K562 (cell line): ENCODE measurements at regions not wholly inside any gene's neighbourhood (a gene's known extent, or its start where the extent isn't known, plus 50 kb on each side); places are given as distances from the start of the nearest gene placed in this dataset.

Experiments
- ATAC-seq: fragments of 200-7000 bp; cut with Tn5 transposase; 3 replicates; pipeline ENCODE4 v1.9.1; 2020; ENCODE audit warnings: moderate library complexity
- BruUV-seq: library from RNA; stranded (reverse); fragments of 400-500 nt; replicated peaks from 2 replicates; lab custom pipeline; 2021; lab: Mats Ljungman, UMichigan
- CTCF ChIA-PET: fragments of 300-600 bp; formaldehyde crosslinking; extraction: SDS; loops from one replicate; lab custom pipeline; 2021; ENCODE audit warnings: low intra/inter-chr PET ratio; lab: Yijun Ruan, JAX
- POLR2A ChIA-PET: fragments of 300-600, 350-650 bp; sonication (Branson Sonifier 250); formaldehyde crosslinking; extraction: SDS; loops from one replicate; lab custom pipeline; 2021; ENCODE audit warnings: antibody characterized with exemption, inconsistent platforms; lab: Yijun Ruan, JAX
- DNase-seq, 4 experiments: peaks; one replicate each; pipeline versions ENCODE4 v3.0.0 to v3.0.0-alpha.2; 2011 to 2018; ENCODE audit warnings: low spot score in 3 of 4, mixed read lengths in 3 of 4; ENCODE audit errors: extremely low read depth in 1 of 4
- FAIRE-seq: peaks from 2 replicates; lab custom pipeline; 2011; peaks lifted over from hg19 to GRCh38; lab: Jason Lieb, UNC
- H2AFZ ChIP-seq: 2 replicates; pipeline ENCODE4 v1.6.0; 2011; ENCODE audit warnings: low read depth, low read length, control low read depth, inconsistent platforms
- H3K27ac ChIP-seq: fragments of 200-600 bp; 3 replicates; pipeline ENCODE4 v1.8.0; 2011; ENCODE audit warnings: low read depth, mild to moderate bottlenecking, control low read depth, inconsistent platforms, low read length, moderate library complexity, mixed read lengths; ENCODE audit errors: extremely low read depth
- H3K27me3 ChIP-seq, 2 experiments: fragments of 300-600 bp in 1 of 2; 2 replicates in 1 of 2; 3 replicates in 1 of 2; pipeline versions ENCODE4 v1.6.0 to v1.8.0; 2011; ENCODE audit warnings: inconsistent platforms in 2 of 2, low read length in 2 of 2, mild to moderate bottlenecking in 1 of 2, mixed read lengths in 1 of 2, moderate library complexity in 1 of 2; ENCODE audit not compliant: control insufficient read depth in 2 of 2, insufficient read depth in 2 of 2
- H3K36me3 ChIP-seq: fragments of 300-600 bp; 3 replicates; pipeline ENCODE4 v1.8.0; 2011; ENCODE audit warnings: mild to moderate bottlenecking, low read length, inconsistent platforms; ENCODE audit not compliant: control insufficient read depth, insufficient read depth
- H3K4me1 ChIP-seq, 2 experiments: fragments of 200-600 bp in 1 of 2; replicated peaks in 1 of 2; 2 replicates in 1 of 2; 3 replicates in 1 of 2; pipeline versions ENCODE4 v1.5.1 to v1.8.0; 2011; ENCODE audit warnings: inconsistent platforms in 2 of 2, low read length in 2 of 2, mild to moderate bottlenecking in 1 of 2, mixed read lengths in 1 of 2, moderate library complexity in 1 of 2; ENCODE audit not compliant: control insufficient read depth in 2 of 2, insufficient read depth in 2 of 2
- H3K4me2 ChIP-seq: 2 replicates; pipeline ENCODE4 v1.6.1; 2011; ENCODE audit warnings: low read length, control low read depth, inconsistent platforms, mixed read lengths; ENCODE audit not compliant: insufficient read depth
- H3K4me3 ChIP-seq: fragments of 200-600 bp; sonication (generic), shearing (Covaris generic); 2 replicates; pipeline ENCODE4 v1.5.1; 2016; ENCODE audit warnings: control low read depth, inconsistent platforms
- H3K79me2 ChIP-seq: fragments of 200-600 bp; 3 replicates; pipeline ENCODE4 v1.8.0; 2011; ENCODE audit warnings: low read length, inconsistent platforms; ENCODE audit not compliant: control insufficient read depth, insufficient read depth
- H3K9ac ChIP-seq, 2 experiments: 2 replicates each; pipeline versions ENCODE4 v1.6.0 to v1.6.1; 2011; ENCODE audit warnings: low read depth in 2 of 2, low read length in 2 of 2, control low read depth in 1 of 2, inconsistent platforms in 1 of 2, mild to moderate bottlenecking in 1 of 2, mixed read lengths in 1 of 2; ENCODE audit not compliant: insufficient read depth in 1 of 2
- H3K9me1 ChIP-seq: one replicate; pipeline ENCODE4 v1.6.0; 2011; ENCODE audit warnings: inconsistent platforms, mild to moderate bottlenecking, low read length, moderate library complexity; ENCODE audit not compliant: control insufficient read depth, insufficient read depth
- H3K9me3 ChIP-seq: replicated peaks from 2 replicates; pipeline ENCODE4 v1.5.1; 2011; ENCODE audit warnings: low read depth, low read length, inconsistent platforms; ENCODE audit not compliant: control insufficient read depth, insufficient read depth
- H4K20me1 ChIP-seq: replicated peaks from 2 replicates; pipeline ENCODE4 v1.6.1; 2011; ENCODE audit warnings: low read length, inconsistent platforms, mixed read lengths; ENCODE audit not compliant: control insufficient read depth, insufficient read depth
- CEBPB ChIP-seq: fragments of 450-650 bp; IDR thresholded peaks from 2 replicates; pipeline ENCODE4 v1.6.1; 2016; ENCODE audit warnings: missing genetic modification characterization, missing compliant biosample characterization
- CEBPG ChIP-seq, 3 experiments: fragments of 200-800 bp in 1 of 3; sonication (Bioruptor generic) in 1 of 3; sonication (generic) in 1 of 3; formaldehyde crosslinking in 1 of 3; IDR thresholded peaks in 2 of 3; conservative IDR thresholded peaks in 1 of 3; 2 replicates each; pipeline versions ENCODE4 v1.6.1 to v1.8.0; 2016 to 2022; ENCODE audit warnings: missing compliant biosample characterization in 2 of 3, missing genetic modification characterization in 2 of 3, mild to moderate bottlenecking in 1 of 3, missing genetic modification reagents in 1 of 3
- SMAD2 ChIP-seq: fragments of 150-350 bp; IDR thresholded peaks from 2 replicates; pipeline ENCODE4 v1.6.1; 2014; ENCODE audit warnings: low read depth, mild to moderate bottlenecking, low read length
- ZFX ChIP-seq: sonication (generic); formaldehyde crosslinking; IDR thresholded peaks from 2 replicates; pipeline ENCODE4 v1.8.0; 2022; ENCODE audit warnings: mild to moderate bottlenecking, missing genetic modification reagents, moderate library complexity
- WGBS: fragments of 100-300 bp; shearing (Covaris generic); methylation state at CpG from one replicate; pipeline ENCODE4 v1.1.6; 2016; ENCODE audit warnings: low coverage, mixed read lengths; ENCODE audit not compliant: insufficient coverage; ENCODE audit errors: missing lambda C conversion rate; 5-methylcytosine and 5-hydroxymethylcytosine counted together
- in situ Hi-C: fragments of 300-500 bp; cut with MboI; formaldehyde crosslinking; loops from 4 replicates; pipeline ENCODE4 v1.15.0; 2018; ENCODE audit warnings: inconsistent platforms, mixed read lengths
- intact Hi-C: fragments of 100-400 bp; cut with micrococcal nuclease; formaldehyde crosslinking; loops from 2 replicates; pipeline ENCODE4 v1.14.2; 2022
- TF ChIP-seq, protein P1 (sequence below), 2 experiments: fragments of 450-650 bp in 1 of 2; sonication (generic) in 1 of 2; formaldehyde crosslinking in 1 of 2; IDR thresholded peaks in 1 of 2; conservative IDR thresholded peaks in 1 of 2; 2 replicates each; pipeline versions ENCODE4 v1.6.1 to v1.8.1; 2016 to 2023; ENCODE audit warnings: mild to moderate bottlenecking in 2 of 2, moderate library complexity in 2 of 2, inconsistent platforms in 1 of 2, missing genetic modification reagents in 1 of 2

GRCh38 chr4:65250916-65251315, 419.4 kb downstream of the EPHA5 start:
- Histone ChIP-seq H3K27ac (no peak overlapping the region), H3K79me2 (no peaks in the 10 kb centered on the region), H4K20me1 (no peaks in the 10 kb centered on the region)
- TF ChIP-seq ZFX (CRISPR knock-in tag) (no peak), CEBPG (CRISPR knock-in tag; IDR thresholded peaks at IDR 0.05) (no peak), CEBPG (tag; conservative IDR thresholded peaks at IDR 0.05 in 1 of 2, IDR thresholded peaks at IDR 0.05 in 1 of 2) (peak in 1 of 2 experiments; percentile 64; a peak in 2 of 4 replicates), SMAD2 (no peak), CEBPB (tag) (peak; percentile 23; the same call in 1 of the 2 replicates)
- TF ChIP-seq, protein P1, sequence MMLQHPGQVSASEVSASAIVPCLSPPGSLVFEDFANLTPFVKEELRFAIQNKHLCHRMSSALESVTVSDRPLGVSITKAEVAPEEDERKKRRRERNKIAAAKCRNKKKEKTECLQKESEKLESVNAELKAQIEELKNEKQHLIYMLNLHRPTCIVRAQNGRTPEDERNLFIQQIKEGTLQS (IDR thresholded peaks at IDR 0.05): peak; percentile 29; the same call in 1 of the 2 replicates
- TF ChIP-seq, protein P1 (CRISPR knock-in tag; conservative IDR thresholded peaks at IDR 0.05): no peak
- TF ChIP-seq, all 486 proteins: peak for 3
- WGBS: 7% methylated on average over 2 of the region's 2 CpGs
- DNase-seq: no peak
- Histone ChIP-seq H3K4me1 (no peaks in the 10 kb centered on the region), H3K4me2 (no peak overlapping the region), H3K9ac (no peak overlapping the region), H2AFZ (no peak overlapping the region), H3K27me3 (no peaks in the 10 kb centered on the region), H3K9me1 (no peaks in the 10 kb centered on the region), H3K36me3 (no peaks in the 10 kb centered on the region), H3K9me3 (no peaks in the 10 kb centered on the region), H3K4me3 (no peak overlapping the region)
- BruUV-seq: no TSS peak
- in situ Hi-C loops (no loop called here), intact Hi-C loops (no loop called here)
- CTCF ChIA-PET: no interaction called here
- ATAC-seq: no peak
- POLR2A ChIA-PET: no interaction called here
- FAIRE-seq: no peak
